Epithelial cell of proximal tubule (primary cell): ENCODE measurements at regions not wholly inside any gene's neighbourhood (a gene's known extent, or its start where the extent isn't known, plus 50 kb on each side); places are given as distances from the start of the nearest gene placed in this dataset.

Experiments used
- DNase-seq: peaks from one replicate; pipeline ENCODE4 v3.0.0-alpha.2; 2011; ENCODE audit warnings: low read depth
- H3K4me3 ChIP-seq: 2 replicates; pipeline ENCODE4 v1.5.1; 2011; ENCODE audit warnings: low read depth, mild to moderate bottlenecking, low read length
- TF ChIP-seq, protein P1 (sequence below): conservative IDR thresholded peaks from 2 replicates; pipeline ENCODE4 v1.5.1; 2012; ENCODE audit warnings: low read depth, mild to moderate bottlenecking, low read length

DNA sequence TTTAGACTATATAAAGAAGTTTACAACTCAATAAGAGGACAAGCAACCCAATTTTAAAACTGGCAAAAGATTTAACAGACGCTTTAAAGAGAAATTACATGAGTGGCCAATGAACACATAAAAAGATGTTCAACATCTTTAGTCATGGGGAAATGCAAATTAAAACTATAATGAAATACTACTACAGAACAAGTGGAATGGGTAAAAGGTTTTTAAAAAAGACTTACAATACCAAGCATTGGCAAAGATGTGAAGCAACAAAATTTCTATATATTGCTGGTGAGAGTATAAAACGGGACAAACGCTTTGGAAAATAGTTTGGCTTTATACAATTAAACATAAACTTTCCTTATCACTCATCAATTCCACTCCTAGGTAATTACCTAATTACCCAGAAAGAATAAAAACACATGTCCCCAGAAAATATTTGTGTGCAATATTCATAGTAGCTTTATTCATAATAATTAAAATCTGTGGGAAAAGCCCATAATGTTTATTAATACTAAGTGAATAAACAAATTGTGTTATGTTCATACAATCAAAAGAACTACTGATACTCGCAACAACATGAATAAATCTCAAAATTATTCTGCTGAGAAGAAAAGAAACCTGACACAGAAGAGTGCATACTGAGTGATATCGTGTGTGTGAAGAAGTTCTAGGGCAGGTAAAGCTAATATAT lies 76.7 kb upstream of the MYCN start:
- no peak overlapping the region for H3K4me3 ChIP-seq
- DNase-seq, result no peak
- TF ChIP-seq, protein P1, sequence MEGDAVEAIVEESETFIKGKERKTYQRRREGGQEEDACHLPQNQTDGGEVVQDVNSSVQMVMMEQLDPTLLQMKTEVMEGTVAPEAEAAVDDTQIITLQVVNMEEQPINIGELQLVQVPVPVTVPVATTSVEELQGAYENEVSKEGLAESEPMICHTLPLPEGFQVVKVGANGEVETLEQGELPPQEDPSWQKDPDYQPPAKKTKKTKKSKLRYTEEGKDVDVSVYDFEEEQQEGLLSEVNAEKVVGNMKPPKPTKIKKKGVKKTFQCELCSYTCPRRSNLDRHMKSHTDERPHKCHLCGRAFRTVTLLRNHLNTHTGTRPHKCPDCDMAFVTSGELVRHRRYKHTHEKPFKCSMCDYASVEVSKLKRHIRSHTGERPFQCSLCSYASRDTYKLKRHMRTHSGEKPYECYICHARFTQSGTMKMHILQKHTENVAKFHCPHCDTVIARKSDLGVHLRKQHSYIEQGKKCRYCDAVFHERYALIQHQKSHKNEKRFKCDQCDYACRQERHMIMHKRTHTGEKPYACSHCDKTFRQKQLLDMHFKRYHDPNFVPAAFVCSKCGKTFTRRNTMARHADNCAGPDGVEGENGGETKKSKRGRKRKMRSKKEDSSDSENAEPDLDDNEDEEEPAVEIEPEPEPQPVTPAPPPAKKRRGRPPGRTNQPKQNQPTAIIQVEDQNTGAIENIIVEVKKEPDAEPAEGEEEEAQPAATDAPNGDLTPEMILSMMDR, result no peak

- no peak for DNase-seq
- TF ChIP-seq, protein P1, result no peak
Observed at GRCh38 chr2:15864176-15864769, 76.1 kb upstream of the MYCN start.

GRCh38 chr2:15865923-15866322 lies 74.4 kb upstream of the MYCN start:
- no peak for DNase-seq
- H3K4me3 ChIP-seq, result no peak overlapping the region
- TF ChIP-seq, protein P1, result no peak

More at GRCh38 chr2:15864176-15864769, 76.1 kb upstream of the MYCN start:
- H3K4me3 ChIP-seq, result no peak overlapping the region

- no peak overlapping the region for H3K4me3 ChIP-seq
- TF ChIP-seq, protein P1, result no peak
- DNase-seq, result no peak
Observed at GRCh38 chr2:15866563-15867193, 73.7 kb upstream of the MYCN start.

GRCh38 chr2:15867194-15868171 lies 72.9 kb upstream of the MYCN start:
- TF ChIP-seq, protein P1, result no peak
- H3K4me3 ChIP-seq, result no peak overlapping the region
- DNase-seq, result no peak

GRCh38 chr2:15868186-15868585 lies 72.2 kb upstream of the MYCN start:
- DNase-seq, result no peak
- TF ChIP-seq, protein P1, result no peak
- no peak overlapping the region for H3K4me3 ChIP-seq
